KMS-11 (cell line): ENCODE measurements at regions not wholly inside any gene's neighbourhood (a gene's known extent, or its start where the extent isn't known, plus 50 kb on each side); places are given as distances from the start of the nearest gene placed in this dataset.

Experiments used
- H2AFZ ChIP-seq: fragments of 200-600 bp; sonication (generic); 2 replicates; pipeline ENCODE4 v1.6.1; 2016; ENCODE audit warnings: antibody characterized with exemption, mixed run types, low read depth
- H3K27ac ChIP-seq: fragments of 200-600 bp; sonication (generic); 2 replicates; pipeline ENCODE4 v1.6.1; 2016; ENCODE audit warnings: mild to moderate bottlenecking, mixed run types
- H3K27me3 ChIP-seq: fragments of 200-600 bp; sonication (generic); 2 replicates; pipeline ENCODE4 v1.6.1; 2017; ENCODE audit warnings: mild to moderate bottlenecking, low read depth, mixed run types, moderate library complexity; ENCODE audit not compliant: insufficient read depth
- H3K36me3 ChIP-seq: fragments of 200-600 bp; sonication (generic); 2 replicates; pipeline ENCODE4 v1.6.1; 2017; ENCODE audit warnings: mild to moderate bottlenecking, mixed run types; ENCODE audit not compliant: insufficient read depth
- H3K4me1 ChIP-seq: fragments of 200-600 bp; sonication (generic); 2 replicates; pipeline ENCODE4 v1.6.1; 2016; ENCODE audit warnings: mild to moderate bottlenecking, low read depth, mixed run types; ENCODE audit not compliant: poor library complexity, severe bottlenecking
- H3K4me2 ChIP-seq: fragments of 200-600 bp; sonication (generic); 2 replicates; pipeline ENCODE4 v1.7.0; 2016; ENCODE audit warnings: mild to moderate bottlenecking, mixed run types
- H3K4me3 ChIP-seq: fragments of 200-600 bp; sonication (generic); IDR thresholded peaks from 2 replicates; pipeline ENCODE4 v1.6.1; 2017; ENCODE audit warnings: low read depth, low read length, mixed read lengths; ENCODE audit not compliant: insufficient read depth
- H3K79me2 ChIP-seq: fragments of 200-600 bp; sonication (generic); 2 replicates; pipeline ENCODE4 v1.6.1; 2016; ENCODE audit warnings: low read depth, mixed run types; ENCODE audit not compliant: insufficient read depth
- H3K9ac ChIP-seq: fragments of 200-600 bp; sonication (generic); 2 replicates; pipeline ENCODE4 v1.6.1; 2016; ENCODE audit warnings: mild to moderate bottlenecking, mixed run types
- H4K20me1 ChIP-seq: fragments of 200-600 bp; sonication (generic); 2 replicates; pipeline ENCODE4 v1.6.1; 2016; ENCODE audit warnings: mild to moderate bottlenecking, mixed run types; ENCODE audit not compliant: insufficient read depth
- TF ChIP-seq, protein P1 (sequence below): fragments of 200-600 bp; sonication (generic); conservative IDR thresholded peaks from 2 replicates; pipeline ENCODE4 v1.6.1; 2017; ENCODE audit warnings: low read depth, mild to moderate bottlenecking, antibody characterized with exemption, low read length, moderate library complexity, mixed read lengths

DNA sequence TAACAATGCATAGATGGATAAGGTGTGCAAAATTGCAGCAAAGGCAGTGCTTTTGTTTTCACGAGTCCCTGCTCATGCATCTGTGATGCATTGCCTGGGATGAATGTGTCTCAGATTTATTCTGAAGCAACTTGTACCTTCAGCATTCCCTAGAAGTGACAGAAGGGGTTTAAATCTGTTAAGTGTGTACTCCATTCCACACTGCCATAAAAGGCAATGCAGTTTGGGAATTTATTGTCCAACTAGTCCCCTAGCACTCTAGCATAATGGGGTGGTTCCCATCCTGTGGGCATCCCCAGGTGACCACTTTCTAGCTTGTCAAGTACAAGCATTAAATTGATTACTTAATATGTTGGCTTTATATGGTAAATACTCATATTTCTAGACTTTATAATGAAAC lies 306.5 kb upstream of the CBLB start:
- H2AFZ ChIP-seq, result no peak overlapping the region
- no peaks in the 10 kb centered on the region for H4K20me1 ChIP-seq
- H3K9ac ChIP-seq, result no peak overlapping the region
- TF ChIP-seq, protein P1, sequence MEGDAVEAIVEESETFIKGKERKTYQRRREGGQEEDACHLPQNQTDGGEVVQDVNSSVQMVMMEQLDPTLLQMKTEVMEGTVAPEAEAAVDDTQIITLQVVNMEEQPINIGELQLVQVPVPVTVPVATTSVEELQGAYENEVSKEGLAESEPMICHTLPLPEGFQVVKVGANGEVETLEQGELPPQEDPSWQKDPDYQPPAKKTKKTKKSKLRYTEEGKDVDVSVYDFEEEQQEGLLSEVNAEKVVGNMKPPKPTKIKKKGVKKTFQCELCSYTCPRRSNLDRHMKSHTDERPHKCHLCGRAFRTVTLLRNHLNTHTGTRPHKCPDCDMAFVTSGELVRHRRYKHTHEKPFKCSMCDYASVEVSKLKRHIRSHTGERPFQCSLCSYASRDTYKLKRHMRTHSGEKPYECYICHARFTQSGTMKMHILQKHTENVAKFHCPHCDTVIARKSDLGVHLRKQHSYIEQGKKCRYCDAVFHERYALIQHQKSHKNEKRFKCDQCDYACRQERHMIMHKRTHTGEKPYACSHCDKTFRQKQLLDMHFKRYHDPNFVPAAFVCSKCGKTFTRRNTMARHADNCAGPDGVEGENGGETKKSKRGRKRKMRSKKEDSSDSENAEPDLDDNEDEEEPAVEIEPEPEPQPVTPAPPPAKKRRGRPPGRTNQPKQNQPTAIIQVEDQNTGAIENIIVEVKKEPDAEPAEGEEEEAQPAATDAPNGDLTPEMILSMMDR, result no peak
- no peaks in the 10 kb centered on the region for H3K36me3 ChIP-seq
- no peak overlapping the region for H3K4me2 ChIP-seq
- no peaks in the 10 kb centered on the region for H3K79me2 ChIP-seq
- H3K27me3 ChIP-seq, result no peaks in the 10 kb centered on the region; the same call in 1 of the 2 replicates
- no peaks in the 10 kb centered on the region for H3K4me1 ChIP-seq
- H3K27ac ChIP-seq, result no peak overlapping the region
- no peak overlapping the region for H3K4me3 ChIP-seq

DNA sequence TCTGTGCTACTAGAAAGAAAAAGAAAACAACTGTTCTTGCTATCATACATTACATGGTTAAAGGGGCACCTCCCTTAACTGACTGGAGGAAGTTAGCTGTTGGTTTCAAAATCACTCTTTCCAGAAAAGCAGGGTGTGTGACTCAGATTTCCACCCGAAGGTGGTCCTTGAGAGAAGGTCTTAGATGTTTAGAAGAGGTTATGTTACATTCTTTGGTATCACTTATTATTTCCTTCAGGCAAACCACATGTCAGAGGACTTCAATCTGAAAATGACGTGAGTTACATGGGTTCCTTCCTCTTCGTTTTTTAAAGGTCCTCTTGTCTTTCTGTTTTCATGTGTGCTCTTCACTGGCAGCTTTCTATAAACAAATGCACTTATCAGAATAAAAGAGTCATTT lies 307.9 kb upstream of the CBLB start:
- no peaks in the 10 kb centered on the region; the same call in 1 of the 2 replicates for H3K27me3 ChIP-seq
- TF ChIP-seq, protein P1, result no peak
- H3K36me3 ChIP-seq, result no peaks in the 10 kb centered on the region
- no peak overlapping the region for H3K27ac ChIP-seq
- H3K4me2 ChIP-seq, result no peak overlapping the region
- no peak overlapping the region for H2AFZ ChIP-seq
- H4K20me1 ChIP-seq, result no peaks in the 10 kb centered on the region
- no peak overlapping the region for H3K4me3 ChIP-seq
- H3K79me2 ChIP-seq, result no peaks in the 10 kb centered on the region
- H3K4me1 ChIP-seq, result no peaks in the 10 kb centered on the region
- H3K9ac ChIP-seq, result no peak overlapping the region

DNA sequence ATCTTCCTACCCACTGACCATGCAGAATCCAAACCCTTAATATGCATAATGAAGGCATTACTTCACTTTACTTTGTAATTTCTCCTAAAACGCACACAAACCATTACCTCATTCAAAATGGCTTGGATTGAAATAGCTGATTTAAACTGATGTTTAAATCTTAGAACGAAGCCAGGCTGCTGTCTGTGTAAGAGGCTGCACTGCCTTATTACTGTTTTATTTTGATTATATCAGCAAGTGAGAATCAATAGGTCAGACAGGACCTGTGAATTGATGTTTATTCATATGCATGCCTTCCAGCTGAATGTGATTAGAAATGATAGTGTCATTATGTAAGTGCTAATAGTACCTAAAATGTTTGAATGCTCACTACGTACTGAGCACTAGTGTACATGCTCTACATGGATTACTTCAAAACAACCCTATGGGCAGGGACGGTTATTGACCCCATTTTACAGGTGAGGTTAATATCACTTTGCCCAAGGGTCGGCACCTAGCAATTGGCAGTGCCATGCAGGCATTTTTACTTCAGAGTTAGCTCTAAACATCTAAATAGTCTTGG lies 314.2 kb upstream of the CBLB start:
- Histone ChIP-seq H3K27ac (no peak overlapping the region), H3K4me3 (no peak overlapping the region), H3K4me2 (no peak overlapping the region), H3K27me3 (peaks cover 41% of the 10 kb centered on the region), H3K4me1 (peaks cover 22% of the 10 kb centered on the region), H4K20me1 (no peaks in the 10 kb centered on the region), H2AFZ (no peak overlapping the region), H3K9ac (no peak overlapping the region), H3K79me2 (no peaks in the 10 kb centered on the region), H3K36me3 (no peaks in the 10 kb centered on the region)
- TF ChIP-seq, protein P1, result no peak

DNA sequence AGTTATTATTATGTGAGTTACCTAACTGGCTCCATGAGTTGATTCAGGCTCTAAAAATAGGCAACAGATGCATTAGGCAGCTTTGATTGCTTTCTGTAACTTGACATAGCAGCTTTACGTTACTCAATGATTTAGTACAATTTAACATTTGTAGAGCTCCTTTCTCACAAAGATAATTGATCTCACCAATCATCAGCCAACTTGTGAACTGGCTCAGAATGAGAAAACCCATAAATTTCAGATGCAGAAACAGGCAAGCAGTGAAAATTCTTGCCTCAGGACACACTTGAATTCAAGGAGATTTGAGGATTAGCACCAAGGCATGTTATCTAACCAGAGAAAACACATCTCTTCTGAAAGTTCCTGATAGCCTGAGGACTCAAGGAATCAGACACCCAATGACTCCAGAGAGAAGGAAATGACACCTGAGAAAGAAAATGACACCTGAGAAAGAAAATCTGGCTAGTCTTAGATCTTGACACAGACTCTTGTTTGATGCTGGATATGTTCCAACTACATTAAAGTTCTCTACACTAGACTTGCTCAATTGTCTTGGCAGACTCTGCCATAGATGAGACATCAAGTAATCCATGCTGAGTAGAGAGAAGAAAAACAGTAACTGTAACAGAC lies 315.1 kb upstream of the CBLB start:
- TF ChIP-seq, protein P1, result no peak
- H3K27ac ChIP-seq, result no peak overlapping the region
- H3K4me2 ChIP-seq, result peak overlapping the region; percentile 27; the same call in 1 of the 2 replicates
- peaks cover 43% of the 10 kb centered on the region for H3K27me3 ChIP-seq
- H3K36me3 ChIP-seq, result no peaks in the 10 kb centered on the region
- H3K4me1 ChIP-seq, result peaks cover 22% of the 10 kb centered on the region
- H3K79me2 ChIP-seq, result no peaks in the 10 kb centered on the region
- H2AFZ ChIP-seq, result no peak overlapping the region
- no peak overlapping the region for H3K9ac ChIP-seq
- H4K20me1 ChIP-seq, result no peaks in the 10 kb centered on the region
- H3K4me3 ChIP-seq, result no peak overlapping the region
